NT2/D1 (cell line): ENCODE measurements at regions not wholly inside any gene's neighbourhood (a gene's known extent, or its start where the extent isn't known, plus 50 kb on each side); places are given as distances from the start of the nearest gene placed in this dataset.

Source experiments
- DNase-seq: peaks from one replicate; pipeline ENCODE4 v3.0.0-alpha.2; 2011; ENCODE audit warnings: low read depth, low spot score
- H3K27me3 ChIP-seq: 2 replicates; pipeline ENCODE4 v1.6.0; 2011; ENCODE audit warnings: mild to moderate bottlenecking; ENCODE audit not compliant: insufficient read length, insufficient read depth
- H3K36me3 ChIP-seq: 2 replicates; pipeline ENCODE4 v1.6.1; 2011; ENCODE audit warnings: mild to moderate bottlenecking, low read length, mixed read lengths; ENCODE audit not compliant: insufficient read depth, insufficient read length
- H3K4me1 ChIP-seq: 2 replicates; pipeline ENCODE4 v1.5.1; 2011; ENCODE audit not compliant: insufficient read depth, insufficient read length
- H3K4me3 ChIP-seq: 2 replicates; pipeline ENCODE4 v1.5.1; 2011; ENCODE audit warnings: low read depth; ENCODE audit not compliant: insufficient read length
- H3K9ac ChIP-seq: 2 replicates; pipeline ENCODE4 v1.6.0; 2011; ENCODE audit warnings: low read depth; ENCODE audit not compliant: insufficient read length
- H3K9me3 ChIP-seq: 2 replicates; pipeline ENCODE4 v1.5.1; 2011; ENCODE audit warnings: mild to moderate bottlenecking, low read length; ENCODE audit not compliant: insufficient read depth
- SUZ12 ChIP-seq: IDR thresholded peaks from 2 replicates; pipeline ENCODE4 v1.6.1; 2011; ENCODE audit not compliant: insufficient read length, insufficient read depth; ENCODE audit errors: extremely low read depth
- YY1 ChIP-seq: IDR thresholded peaks from 2 replicates; pipeline ENCODE4 v1.6.1; 2011; ENCODE audit not compliant: insufficient read length, insufficient read depth
- ZNF274 ChIP-seq: IDR thresholded peaks from 2 replicates; pipeline ENCODE4 v1.6.1; 2011; ENCODE audit warnings: mild to moderate bottlenecking, low read depth, low read length

GRCh38 chr5:159850160-159850559, 66.1 kb upstream of the ADRA1B start:
- Histone ChIP-seq H3K4me3 (no peak overlapping the region), H3K27me3 (no peaks in the 10 kb centered on the region), H3K9me3 (no peaks in the 10 kb centered on the region), H3K9ac (no peak overlapping the region), H3K4me1 (peaks cover 3% of the 10 kb centered on the region), H3K36me3 (no peaks in the 10 kb centered on the region)
- TF ChIP-seq SUZ12: no peak
- TF ChIP-seq ZNF274: no peak
- no peak for TF ChIP-seq YY1
- no peak for DNase-seq

- H3K9me3 ChIP-seq: no peaks in the 10 kb centered on the region
- H3K4me1 ChIP-seq: peaks cover 3% of the 10 kb centered on the region
- no peak overlapping the region for H3K4me3 ChIP-seq
- DNase-seq: no peak
- no peaks in the 10 kb centered on the region for H3K36me3 ChIP-seq
- no peaks in the 10 kb centered on the region for H3K27me3 ChIP-seq
- H3K9ac ChIP-seq: no peak overlapping the region
- TF ChIP-seq YY1 (no peak), ZNF274 (no peak), SUZ12 (no peak)
These were observed 65.2 kb upstream of the ADRA1B start for GRCh38 chr5:159851053-159851452.

DNA sequence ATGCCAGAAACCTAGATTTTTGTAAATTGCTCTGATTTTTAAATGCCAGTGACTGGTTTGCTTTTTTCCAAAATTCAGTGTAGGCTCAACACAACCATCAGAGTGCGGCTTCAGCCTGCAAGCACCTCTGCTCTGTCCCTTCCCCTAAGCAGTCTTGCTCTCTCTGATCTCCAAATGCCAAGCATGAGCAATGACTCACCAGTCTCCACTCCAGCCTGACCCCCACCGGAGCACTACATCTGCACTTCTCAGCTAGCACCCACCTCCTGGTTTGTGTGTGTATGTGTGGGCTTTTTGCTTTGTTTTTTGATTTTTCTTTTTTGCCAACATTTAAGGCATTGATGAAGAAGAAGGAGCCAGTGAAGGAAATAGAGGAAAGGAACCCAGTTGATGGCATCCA, 61.4 kb upstream of the ADRA1B start:
- Histone ChIP-seq H3K36me3 (no peaks in the 10 kb centered on the region), H3K4me3 (no peak overlapping the region), H3K4me1 (peaks cover 3% of the 10 kb centered on the region), H3K9me3 (no peaks in the 10 kb centered on the region), H3K27me3 (no peaks in the 10 kb centered on the region), H3K9ac (no peak overlapping the region)
- DNase-seq: no peak
- TF ChIP-seq SUZ12 (no peak), YY1 (no peak), ZNF274 (no peak)

DNA sequence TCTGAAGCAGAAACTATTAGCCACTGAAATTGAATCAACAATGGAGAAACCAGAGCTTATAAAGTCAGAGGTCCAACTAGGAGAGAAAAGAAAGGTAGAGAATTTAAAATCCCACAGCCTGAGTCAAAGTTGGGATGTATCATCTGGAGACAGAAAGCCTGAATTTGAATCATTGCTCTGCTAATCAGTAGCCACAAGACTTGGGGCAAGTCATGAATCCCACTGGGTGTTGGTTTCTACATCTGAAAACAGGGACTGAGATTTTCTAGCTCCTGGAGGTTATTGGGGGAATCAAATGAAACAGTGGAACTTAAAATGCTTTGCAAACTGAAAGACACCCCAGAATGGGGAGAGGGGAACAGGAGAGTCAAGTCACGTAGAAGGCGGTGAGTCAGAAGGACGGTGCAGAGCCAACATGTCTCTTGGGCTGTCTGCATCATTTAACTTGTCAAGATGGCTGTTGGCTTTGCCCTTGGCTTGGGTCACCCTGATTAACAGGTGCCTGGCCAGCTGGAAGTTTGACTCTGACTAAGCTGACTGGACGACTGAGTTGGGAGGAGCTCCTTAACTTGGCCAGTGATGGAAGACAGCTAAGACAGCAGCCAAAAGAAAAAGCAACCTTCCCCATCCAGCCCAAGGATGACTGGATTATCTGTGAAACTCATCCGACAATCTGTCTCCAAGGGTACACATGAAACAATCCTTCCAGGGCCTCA, 60.6 kb upstream of the ADRA1B start:
- Histone ChIP-seq H3K4me1 (peaks cover 3% of the 10 kb centered on the region), H3K4me3 (no peak overlapping the region), H3K36me3 (no peaks in the 10 kb centered on the region), H3K27me3 (no peaks in the 10 kb centered on the region), H3K9ac (no peak overlapping the region), H3K9me3 (no peaks in the 10 kb centered on the region)
- DNase-seq: no peak
- TF ChIP-seq YY1: no peak

- Histone ChIP-seq H3K36me3 (no peaks in the 10 kb centered on the region), H3K9me3 (no peaks in the 10 kb centered on the region), H3K27me3 (no peaks in the 10 kb centered on the region), H3K4me3 (no peak overlapping the region), H3K4me1 (peaks cover 3% of the 10 kb centered on the region), H3K9ac (no peak overlapping the region)
- no peak for DNase-seq
- no peak for TF ChIP-seq SUZ12
- no peak for TF ChIP-seq ZNF274
- no peak for TF ChIP-seq YY1
These were observed 57.4 kb upstream of the ADRA1B start for GRCh38 chr5:159858871-159859270.

GRCh38 chr5:159861086-159861485, 55.2 kb upstream of the ADRA1B start:
- Histone ChIP-seq H3K9ac (no peak overlapping the region), H3K9me3 (no peaks in the 10 kb centered on the region), H3K4me1 (no peaks in the 10 kb centered on the region), H3K4me3 (no peak overlapping the region), H3K27me3 (no peaks in the 10 kb centered on the region), H3K36me3 (no peaks in the 10 kb centered on the region)
- no peak for TF ChIP-seq YY1
- TF ChIP-seq ZNF274: no peak
- TF ChIP-seq SUZ12: no peak
- DNase-seq: no peak

GRCh38 chr5:159864885-159865691, 51.2 kb upstream of the ADRA1B start:
- Histone ChIP-seq H3K4me3 (no peak overlapping the region), H3K4me1 (no peaks in the 10 kb centered on the region), H3K27me3 (no peaks in the 10 kb centered on the region), H3K36me3 (no peaks in the 10 kb centered on the region), H3K9me3 (no peaks in the 10 kb centered on the region), H3K9ac (no peak overlapping the region)
- TF ChIP-seq SUZ12 (no peak), ZNF274 (no peak), YY1 (no peak)
- DNase-seq: no peak
